Fibroblast of villous mesenchyme (primary cell): ENCODE measurements at regions not wholly inside any gene's neighbourhood (a gene's known extent, or its start where the extent isn't known, plus 50 kb on each side); places are given as distances from the start of the nearest gene placed in this dataset.
"Not testable (repeated sequence)": the region's sequence is repeated elsewhere in the genome, so short reads cannot be mapped to it uniquely, and the experiment has no call there.

Experiments
- DNase-seq: peaks from one replicate; pipeline ENCODE4 v3.0.0-alpha.2; 2010; ENCODE audit warnings: low read depth
- H3K4me3 ChIP-seq: 2 replicates; pipeline ENCODE4 v1.5.1; 2011; ENCODE audit warnings: low read depth, mild to moderate bottlenecking, low read length
- CTCF ChIP-seq: IDR thresholded peaks from 2 replicates; pipeline ENCODE4 v1.5.1; 2012; ENCODE audit warnings: low read depth, mild to moderate bottlenecking, low read length; ENCODE audit not compliant: insufficient read depth

GRCh38 chr4:122083989-122084388 lies 68.1 kb upstream of the BLTP1 start:
- no peak for TF ChIP-seq CTCF

GRCh38 chr4:122083351-122083750 lies 68.8 kb upstream of the BLTP1 start:
- no peak for TF ChIP-seq CTCF
- H3K4me3 ChIP-seq = no peak overlapping the region
- DNase-seq = no peak

More at GRCh38 chr4:122083989-122084388, 68.1 kb upstream of the BLTP1 start:
- no peak for DNase-seq
- no peak overlapping the region for H3K4me3 ChIP-seq

- no peak for TF ChIP-seq CTCF
- no peak for DNase-seq
- H3K4me3 ChIP-seq = no peak overlapping the region
Observed at GRCh38 chr4:122082661-122083060, 69.5 kb upstream of the BLTP1 start.

- not testable (repeated sequence) for H3K4me3 ChIP-seq, DNase-seq
Observed at GRCh38 chr4:122077653-122078052, 74.5 kb upstream of the BLTP1 start.

- peak; percentile 56 for DNase-seq
- H3K4me3 ChIP-seq = not testable (repeated sequence)
Observed at GRCh38 chr4:122076835-122077234, 75.3 kb upstream of the BLTP1 start.

GRCh38 chr4:122073615-122074014 lies 78.5 kb upstream of the BLTP1 start:
- TF ChIP-seq CTCF = no peak
- no peak overlapping the region for H3K4me3 ChIP-seq
- DNase-seq = no peak

- no peak overlapping the region for H3K4me3 ChIP-seq
- TF ChIP-seq CTCF = no peak
- DNase-seq = no peak
Observed at GRCh38 chr4:122065915-122066314, 86.2 kb upstream of the BLTP1 start.

- H3K4me3 ChIP-seq = no peak overlapping the region
- TF ChIP-seq CTCF = no peak
- no peak for DNase-seq
Observed at GRCh38 chr4:122065149-122065548, 87.0 kb upstream of the BLTP1 start.
